HEK293 (cell line): ENCODE measurements at regions not wholly inside any gene's neighbourhood (a gene's known extent, or its start where the extent isn't known, plus 50 kb on each side); places are given as distances from the start of the nearest gene placed in this dataset.

Experiments used
- CTCF ChIA-PET: fragments of 350-600 bp; formaldehyde crosslinking; extraction: SDS; loops from one replicate; lab custom pipeline; 2021; ENCODE audit warnings: antibody characterized with exemption; lab: Yijun Ruan, JAX
- POLR2A ChIA-PET: fragments of 300-600 bp; formaldehyde crosslinking; extraction: SDS; loops from one replicate; lab custom pipeline; 2020; ENCODE audit warnings: antibody characterized with exemption, inconsistent platforms; lab: Yijun Ruan, JAX
- H3K27ac ChIP-seq: fragments of 200-500 bp; sonication (Bioruptor generic); 2 replicates; pipeline ENCODE4 v1.5.1; 2014; ENCODE audit warnings: low read depth, low read length, control low read depth, inconsistent platforms; ENCODE audit errors: extremely low read depth
- H3K36me3 ChIP-seq, 2 experiments: fragments of 200-500 bp in 1 of 2; sonication (Bioruptor generic) in 1 of 2; 1 replicate in 1 of 2; 2 replicates in 1 of 2; pipeline ENCODE4 v1.5.1; 2014 to 2017; ENCODE audit warnings: inconsistent platforms in 2 of 2, low read length in 2 of 2; ENCODE audit not compliant: control insufficient read depth in 2 of 2, insufficient read depth in 1 of 2
- H3K4me1 ChIP-seq: fragments of 200-500 bp; sonication (Bioruptor generic); 2 replicates; pipeline ENCODE4 v1.5.1; 2014; ENCODE audit warnings: mild to moderate bottlenecking, low read length, inconsistent platforms; ENCODE audit not compliant: control insufficient read depth, insufficient read depth
- H3K4me3 ChIP-seq: 2 replicates; pipeline ENCODE4 v1.5.1; 2011; ENCODE audit warnings: low read depth, mild to moderate bottlenecking, control low read depth, low read length, moderate library complexity
- H3K9me3 ChIP-seq: fragments of 200-500 bp; sonication (Bioruptor generic); 2 replicates; pipeline ENCODE4 v1.5.1; 2014; ENCODE audit warnings: low read depth, low read length, inconsistent platforms; ENCODE audit not compliant: control insufficient read depth, insufficient read depth
- BCL11A ChIP-seq: fragments of 450-650 bp; formaldehyde crosslinking; IDR thresholded peaks from 2 replicates; pipeline ENCODE4 v1.5.1; 2016; ENCODE audit warnings: low read depth, missing biosample characterization, missing genetic modification characterization
- GLI2 ChIP-seq: fragments of 450-650 bp; formaldehyde crosslinking; IDR thresholded peaks from 2 replicates; pipeline ENCODE4; 2017; ENCODE audit warnings: missing biosample characterization, missing genetic modification characterization, low read depth, borderline replicate concordance
- HOXA7 ChIP-seq: sonication (generic); formaldehyde crosslinking; IDR thresholded peaks from 2 replicates; pipeline ENCODE4 v1.8.1; 2022; ENCODE audit warnings: missing genetic modification reagents, borderline replicate concordance
- KLF8 ChIP-seq: fragments of 450-650 bp; formaldehyde crosslinking; IDR thresholded peaks from 2 replicates; pipeline ENCODE4 v1.5.1; 2016; ENCODE audit warnings: missing biosample characterization, missing genetic modification characterization
- MYNN ChIP-seq: fragments of 450-650 bp; formaldehyde crosslinking; IDR thresholded peaks from 2 replicates; pipeline ENCODE4 v1.5.1; 2016; ENCODE audit warnings: missing biosample characterization, missing genetic modification characterization, borderline replicate concordance
- PRDM6 ChIP-seq: fragments of 450-650 bp; formaldehyde crosslinking; IDR thresholded peaks from 2 replicates; pipeline ENCODE4 v1.5.1; 2017; ENCODE audit warnings: missing biosample characterization, missing genetic modification characterization
- SP7 ChIP-seq: fragments of 450-650 bp; formaldehyde crosslinking; IDR thresholded peaks from 2 replicates; pipeline ENCODE4 v1.5.1; 2016; ENCODE audit warnings: missing biosample characterization, missing genetic modification characterization
- YY1 ChIP-seq: fragments of 450-650 bp; formaldehyde crosslinking; IDR thresholded peaks from 2 replicates; pipeline ENCODE4 v1.5.1; 2018; ENCODE audit warnings: missing biosample characterization, missing genetic modification characterization
- ZBTB20 ChIP-seq: fragments of 450-650 bp; formaldehyde crosslinking; IDR thresholded peaks from 2 replicates; pipeline ENCODE4 v1.5.1; 2016; ENCODE audit warnings: missing biosample characterization, missing genetic modification characterization
- ZBTB44 ChIP-seq: fragments of 450-650 bp; IDR thresholded peaks from 2 replicates; pipeline ENCODE4 v1.5.1; 2018; ENCODE audit warnings: missing biosample characterization, mild to moderate bottlenecking, missing genetic modification characterization
- ZBTB48 ChIP-seq: fragments of 450-650 bp; formaldehyde crosslinking; IDR thresholded peaks from 2 replicates; pipeline ENCODE4 v1.5.1; 2016; ENCODE audit warnings: missing biosample characterization, missing genetic modification characterization
- ZFP3 ChIP-seq: fragments of 450-650 bp; formaldehyde crosslinking; IDR thresholded peaks from 2 replicates; pipeline ENCODE4 v1.5.1; 2016; ENCODE audit warnings: low read depth, missing biosample characterization, missing genetic modification characterization
- ZNF10 ChIP-seq: fragments of 450-650 bp; formaldehyde crosslinking; IDR thresholded peaks from 2 replicates; pipeline ENCODE4 v1.5.1; 2017; ENCODE audit warnings: missing biosample characterization, missing genetic modification characterization
- ZNF132 ChIP-seq: fragments of 450-650 bp; formaldehyde crosslinking; IDR thresholded peaks from 2 replicates; pipeline ENCODE4 v1.5.1; 2017; ENCODE audit warnings: missing biosample characterization, missing genetic modification characterization, borderline replicate concordance
- ZNF184 ChIP-seq: fragments of 450-650 bp; IDR thresholded peaks from 2 replicates; pipeline ENCODE4 v1.5.1; 2018; ENCODE audit warnings: missing biosample characterization, mild to moderate bottlenecking, missing genetic modification characterization
- ZNF239 ChIP-seq: fragments of 450-650 bp; formaldehyde crosslinking; IDR thresholded peaks from 2 replicates; pipeline ENCODE4 v1.5.1; 2016; ENCODE audit warnings: missing biosample characterization, missing genetic modification characterization
- ZNF26 ChIP-seq: fragments of 450-650 bp; formaldehyde crosslinking; IDR thresholded peaks from 2 replicates; pipeline ENCODE4 v1.5.1; 2016; ENCODE audit warnings: missing biosample characterization, missing genetic modification characterization
- ZNF324 ChIP-seq: fragments of 450-650 bp; formaldehyde crosslinking; IDR thresholded peaks from 2 replicates; pipeline ENCODE4 v1.5.1; 2016; ENCODE audit warnings: missing biosample characterization, missing genetic modification characterization
- ZNF580 ChIP-seq: fragments of 450-650 bp; formaldehyde crosslinking; IDR thresholded peaks from 2 replicates; pipeline ENCODE4 v1.5.1; 2016; ENCODE audit warnings: missing biosample characterization, missing genetic modification characterization
- ZNF626 ChIP-seq: fragments of 450-650 bp; sonication (Bioruptor Pico); formaldehyde crosslinking; IDR thresholded peaks from 2 replicates; pipeline ENCODE4 v1.5.1; 2018; ENCODE audit warnings: missing biosample characterization, missing genetic modification characterization, inconsistent platforms
- ZNF654 ChIP-seq: fragments of 450-650 bp; formaldehyde crosslinking; IDR thresholded peaks from 2 replicates; pipeline ENCODE4 v1.5.1; 2016; ENCODE audit warnings: low read depth, missing biosample characterization, missing genetic modification characterization
- ZNF658 ChIP-seq: fragments of 450-650 bp; formaldehyde crosslinking; IDR thresholded peaks from 2 replicates; pipeline ENCODE4; 2016; ENCODE audit warnings: missing biosample characterization, missing genetic modification characterization
- ZNF660 ChIP-seq: fragments of 450-650 bp; IDR thresholded peaks from 2 replicates; pipeline ENCODE4 v1.5.1; 2018; ENCODE audit warnings: missing biosample characterization, mild to moderate bottlenecking, missing genetic modification characterization
- ZNF670 ChIP-seq: fragments of 450-650 bp; formaldehyde crosslinking; IDR thresholded peaks from 2 replicates; pipeline ENCODE4 v1.5.1; 2016; ENCODE audit warnings: missing biosample characterization, missing genetic modification characterization, low read depth
- ZNF701 ChIP-seq: fragments of 450-650 bp; formaldehyde crosslinking; IDR thresholded peaks from 2 replicates; pipeline ENCODE4 v1.5.1; 2016; ENCODE audit warnings: missing biosample characterization, missing genetic modification characterization
- ZNF76 ChIP-seq: fragments of 450-650 bp; formaldehyde crosslinking; IDR thresholded peaks from 2 replicates; pipeline ENCODE4; 2016; ENCODE audit warnings: low read depth, missing biosample characterization, missing genetic modification characterization, borderline replicate concordance
- ZSCAN4 ChIP-seq: fragments of 450-650 bp; formaldehyde crosslinking; IDR thresholded peaks from 2 replicates; pipeline ENCODE4 v1.5.1; 2017; ENCODE audit warnings: missing biosample characterization, missing genetic modification characterization

GRCh38 chr1:93811326-93812065 lies 67.5 kb downstream of the DNTTIP2 start:
- H3K27ac ChIP-seq: no peak overlapping the region
- TF ChIP-seq ZNF660 (tag by site-specific recombination) (no peak), SP7 (tag by site-specific recombination) (no peak), ZBTB20 (no peak), ZNF654 (tag by site-specific recombination) (no peak), ZSCAN4 (no peak), YY1 (tag by site-specific recombination) (no peak), ZFP3 (no peak), ZNF670 (tag by site-specific recombination) (no peak), ZNF184 (tag by site-specific recombination) (no peak), BCL11A (tag by site-specific recombination) (no peak), ZNF26 (tag by site-specific recombination) (no peak), ZNF10 (tag by site-specific recombination) (no peak), ZNF580 (tag by site-specific recombination) (no peak)
- CTCF ChIA-PET: interaction anchor here (0.6 to 12.0 kb wide), 7 partner anchors 13 to 731 kb away, joined by 3 to 309 read pairs (median 4); no protein-coding TSS in a partner anchor

GRCh38 chr1:93810316-93810715 lies 68.7 kb downstream of the DNTTIP2 start:
- no peaks in the 10 kb centered on the region for H3K36me3 ChIP-seq
- CTCF ChIA-PET: interaction anchor here (8.8 to 12.0 kb wide), 2 partner anchors 33 to 181 kb away, joined by 120 to 309 read pairs; no protein-coding TSS in a partner anchor
- POLR2A ChIA-PET: no interaction called here
- no peak for TF ChIP-seq HOXA7
- TF ChIP-seq ZNF658 (tag by site-specific recombination): no peak
- no peak for TF ChIP-seq ZNF76 (tag by site-specific recombination)
- TF ChIP-seq ZNF654 (tag by site-specific recombination): no peak
- TF ChIP-seq ZNF132: no peak
- TF ChIP-seq ZNF239 (tag by site-specific recombination): no peak
- no peak for TF ChIP-seq ZBTB44 (tag by site-specific recombination)
- TF ChIP-seq ZNF660 (tag by site-specific recombination): no peak
- no peak for TF ChIP-seq GLI2
- no peak for TF ChIP-seq ZNF324 (tag by site-specific recombination)
- no peak for TF ChIP-seq KLF8 (tag by site-specific recombination)
- TF ChIP-seq MYNN (tag by site-specific recombination): no peak
- no peak for TF ChIP-seq ZNF626 (tag by site-specific recombination)
- no peak for TF ChIP-seq ZBTB48 (tag by site-specific recombination)
- TF ChIP-seq PRDM6 (tag by site-specific recombination): no peak
- TF ChIP-seq ZNF701 (tag by site-specific recombination): no peak
- H3K4me3 ChIP-seq: no peak overlapping the region
- H3K27ac ChIP-seq: no peak overlapping the region
- no peaks in the 10 kb centered on the region for H3K4me1 ChIP-seq
- H3K9me3 ChIP-seq: no peaks in the 10 kb centered on the region; the same call in 1 of the 2 replicates

More at GRCh38 chr1:93811326-93812065, 67.5 kb downstream of the DNTTIP2 start:
- POLR2A ChIA-PET: no interaction called here
- Histone ChIP-seq H3K36me3 (no peaks in the 10 kb centered on the region), H3K4me1 (no peaks in the 10 kb centered on the region), H3K9me3 (no peaks in the 10 kb centered on the region; the same call in 1 of the 2 replicates), H3K4me3 (no peak overlapping the region)
